ENCODE measurements at regions not wholly inside any gene's neighbourhood (a gene's known extent, or its start where the extent isn't known, plus 50 kb on each side); places are given as distances from the start of the nearest gene placed in this dataset.

DNA sequence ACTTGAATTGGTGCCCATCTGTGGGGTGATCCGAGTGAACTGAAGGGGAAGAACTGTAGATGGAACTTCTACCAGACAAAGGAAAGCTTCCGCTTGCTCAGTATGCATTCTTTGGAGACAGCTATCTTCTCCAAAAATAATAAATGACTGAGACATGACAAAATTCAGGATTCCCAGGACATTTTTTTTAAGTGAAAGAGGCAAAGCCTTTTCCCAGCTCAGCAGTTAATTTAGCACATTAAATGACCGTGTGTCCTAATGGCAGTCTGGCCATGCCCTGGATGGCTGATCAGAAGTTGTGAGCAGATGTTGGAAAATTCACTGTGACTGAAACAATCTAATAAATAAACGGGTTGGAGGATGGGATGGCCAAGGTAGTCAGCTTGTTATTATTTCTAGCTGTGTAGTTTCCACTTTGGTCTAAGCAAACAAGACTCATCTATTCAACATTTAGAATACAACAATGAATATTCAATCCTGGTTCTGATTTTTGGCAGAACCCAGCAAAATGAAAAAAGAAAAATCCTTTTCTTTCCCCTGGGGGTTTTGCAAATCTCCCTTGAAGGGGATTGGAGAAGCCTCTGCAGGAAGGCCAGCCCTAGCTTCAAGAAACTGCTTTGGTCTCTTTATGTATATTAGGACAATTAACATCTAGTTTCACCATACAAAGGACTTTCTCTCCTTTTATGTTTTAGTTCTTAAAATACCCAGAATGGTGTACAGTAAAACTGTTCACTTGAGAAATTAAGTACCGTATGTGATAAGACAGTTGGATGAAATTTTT lies 540.9 kb upstream of the MDFIC2 start:
- TF ChIP-seq, protein P1, sequence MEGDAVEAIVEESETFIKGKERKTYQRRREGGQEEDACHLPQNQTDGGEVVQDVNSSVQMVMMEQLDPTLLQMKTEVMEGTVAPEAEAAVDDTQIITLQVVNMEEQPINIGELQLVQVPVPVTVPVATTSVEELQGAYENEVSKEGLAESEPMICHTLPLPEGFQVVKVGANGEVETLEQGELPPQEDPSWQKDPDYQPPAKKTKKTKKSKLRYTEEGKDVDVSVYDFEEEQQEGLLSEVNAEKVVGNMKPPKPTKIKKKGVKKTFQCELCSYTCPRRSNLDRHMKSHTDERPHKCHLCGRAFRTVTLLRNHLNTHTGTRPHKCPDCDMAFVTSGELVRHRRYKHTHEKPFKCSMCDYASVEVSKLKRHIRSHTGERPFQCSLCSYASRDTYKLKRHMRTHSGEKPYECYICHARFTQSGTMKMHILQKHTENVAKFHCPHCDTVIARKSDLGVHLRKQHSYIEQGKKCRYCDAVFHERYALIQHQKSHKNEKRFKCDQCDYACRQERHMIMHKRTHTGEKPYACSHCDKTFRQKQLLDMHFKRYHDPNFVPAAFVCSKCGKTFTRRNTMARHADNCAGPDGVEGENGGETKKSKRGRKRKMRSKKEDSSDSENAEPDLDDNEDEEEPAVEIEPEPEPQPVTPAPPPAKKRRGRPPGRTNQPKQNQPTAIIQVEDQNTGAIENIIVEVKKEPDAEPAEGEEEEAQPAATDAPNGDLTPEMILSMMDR (conservative IDR thresholded peaks at IDR 0.05; ENCODE audit: low read length), result no peak
- TF ChIP-seq EZH2phosphoT487 (IDR thresholded peaks at IDR 0.05; ENCODE audit: borderline replicate concordance, low read depth, low read length), result no peak

Measured in OCI-LY7 (cell line).